Upper lobe of left lung (tissue), 4 donors: ENCODE measurements at regions not wholly inside any gene's neighbourhood (a gene's known extent, or its start where the extent isn't known, plus 50 kb on each side); places are given as distances from the start of the nearest gene placed in this dataset.
"Not testable (repeated sequence)": the region's sequence is repeated elsewhere in the genome, so short reads cannot be mapped to it uniquely, and the experiment has no call there.

Experiments
- EP300 ChIP-seq, 4 donors: sonication (generic); formaldehyde crosslinking; IDR thresholded peaks; one replicate each; pipeline ENCODE4 v1.5.1; 2017; ENCODE audit warnings: antibody characterized with exemption in 4 of 4, control low read depth in 2 of 4
- POLR2A ChIP-seq, 4 donors: fragments of 450-650 bp; IDR thresholded peaks; one replicate each; pipeline ENCODE4 v1.5.1; 2016 to 2017; ENCODE audit warnings: antibody characterized with exemption in 4 of 4, mild to moderate bottlenecking in 2 of 4
- POLR2AphosphoS5 ChIP-seq, 2 donors: sonication (generic); formaldehyde crosslinking; IDR thresholded peaks; one replicate each; pipeline ENCODE4 v1.5.1; 2017; ENCODE audit warnings: antibody characterized with exemption in 2 of 2
- TF ChIP-seq, protein P1 (sequence below), 6 experiments: fragments of 450-650 bp in 4 of 6; fragments of 200-600 bp in 2 of 6; sonication (generic) in 2 of 6; IDR thresholded peaks; one replicate each; pipeline ENCODE4 v1.5.1; 2016 to 2019; ENCODE audit warnings: antibody characterized with exemption in 6 of 6

GRCh38 chr6:57730726-57731125, 413.3 kb downstream of the PRIM2 start:
- TF ChIP-seq, protein P1, sequence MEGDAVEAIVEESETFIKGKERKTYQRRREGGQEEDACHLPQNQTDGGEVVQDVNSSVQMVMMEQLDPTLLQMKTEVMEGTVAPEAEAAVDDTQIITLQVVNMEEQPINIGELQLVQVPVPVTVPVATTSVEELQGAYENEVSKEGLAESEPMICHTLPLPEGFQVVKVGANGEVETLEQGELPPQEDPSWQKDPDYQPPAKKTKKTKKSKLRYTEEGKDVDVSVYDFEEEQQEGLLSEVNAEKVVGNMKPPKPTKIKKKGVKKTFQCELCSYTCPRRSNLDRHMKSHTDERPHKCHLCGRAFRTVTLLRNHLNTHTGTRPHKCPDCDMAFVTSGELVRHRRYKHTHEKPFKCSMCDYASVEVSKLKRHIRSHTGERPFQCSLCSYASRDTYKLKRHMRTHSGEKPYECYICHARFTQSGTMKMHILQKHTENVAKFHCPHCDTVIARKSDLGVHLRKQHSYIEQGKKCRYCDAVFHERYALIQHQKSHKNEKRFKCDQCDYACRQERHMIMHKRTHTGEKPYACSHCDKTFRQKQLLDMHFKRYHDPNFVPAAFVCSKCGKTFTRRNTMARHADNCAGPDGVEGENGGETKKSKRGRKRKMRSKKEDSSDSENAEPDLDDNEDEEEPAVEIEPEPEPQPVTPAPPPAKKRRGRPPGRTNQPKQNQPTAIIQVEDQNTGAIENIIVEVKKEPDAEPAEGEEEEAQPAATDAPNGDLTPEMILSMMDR (IDR thresholded peaks at IDR 0.05), result not testable (repeated sequence)
- TF ChIP-seq POLR2AphosphoS5, EP300, POLR2A (IDR thresholded peaks at IDR 0.05): not testable (repeated sequence)
